ENCODE measurements at regions not wholly inside any gene's neighbourhood (a gene's known extent, or its start where the extent isn't known, plus 50 kb on each side); places are given as distances from the start of the nearest gene placed in this dataset.
A peak's percentile ranks its signal among the peaks of the same experiment; 100 is the strongest.
"Not testable (repeated sequence)": the region's sequence is repeated elsewhere in the genome, so short reads cannot be mapped to it uniquely, and the experiment has no call there.

- no peak for ATAC-seq (replicated peaks in 6 of 8)
Observed at GRCh38 chr2:2793514-2793913, 462.4 kb upstream of the MYT1L start.

GRCh38 chr2:2791606-2792005 is 460.5 kb upstream of the MYT1L start:
- 23 to 95% (median 82%) methylated on average over 4 to 8 of the region's 15 CpGs; no CpG with 5 or more reads in 4 of the 10 experiments for WGBS, 10 experiments
- in situ Hi-C loops (cut with MboI; ENCODE audit: low pct_unique_long_range_greater_than_20kb in 2 of 9, low sequenced_read_pairs in 9 of 9, unreplicated experiment in 9 of 9), result no loop called here
- no peak for ATAC-seq (replicated peaks in 6 of 8)

More at GRCh38 chr2:2793514-2793913, 462.4 kb upstream of the MYT1L start:
- no peak overlapping the region for H3K4me3 ChIP-seq
- WGBS, 10 experiments, result 26 to 100% (median 88%) methylated on average over 1 to 17 of the region's 17 CpGs
- in situ Hi-C loops (cut with MboI; ENCODE audit: low pct_unique_long_range_greater_than_20kb in 2 of 9, low sequenced_read_pairs in 9 of 9, unreplicated experiment in 9 of 9), result no loop called here
- peaks cover 3 to 5% of the 10 kb centered on the region in 2 donors for H3K4me1 ChIP-seq (replicated peaks in 1 of 2)
- H3K27ac ChIP-seq, result no peak overlapping the region

GRCh38 chr2:2791031-2791430 is 460.0 kb upstream of the MYT1L start:
- WGBS, 10 experiments, result 35 to 100% (median 86%) methylated on average over 1 to 5 of the region's 11 CpGs; no CpG with 5 or more reads in 2 of the 10 experiments
- ATAC-seq (replicated peaks in 6 of 8), result no peak
- H3K4me3 ChIP-seq, result no peak overlapping the region
- H3K27ac ChIP-seq, result no peak overlapping the region
- peaks cover 12 to 13% of the 10 kb centered on the region in 2 donors for H3K4me1 ChIP-seq (replicated peaks in 1 of 2)
- in situ Hi-C loops (cut with MboI; ENCODE audit: low pct_unique_long_range_greater_than_20kb in 2 of 9, low sequenced_read_pairs in 9 of 9, unreplicated experiment in 9 of 9), result no loop called here

More at GRCh38 chr2:2791606-2792005, 460.5 kb upstream of the MYT1L start:
- no peak overlapping the region for H3K27ac ChIP-seq
- peaks cover 12 to 13% of the 10 kb centered on the region in 2 donors for H3K4me1 ChIP-seq (replicated peaks in 1 of 2)
- H3K4me3 ChIP-seq, result no peak overlapping the region

- Histone ChIP-seq H3K4me1 (replicated peaks in 1 of 2) (peaks cover 12 to 13% of the 10 kb centered on the region in 2 donors), H3K27ac (no peak overlapping the region), H3K4me3 (no peak overlapping the region)
- WGBS, 10 experiments, result 0 to 60% (median 0%) methylated on average over 1 to 3 of the region's 3 CpGs; no CpG with 5 or more reads in 5 of the 10 experiments
- ATAC-seq (replicated peaks in 6 of 8), result peak in 5 of 8 experiments; percentile 56 to 80 (median 69)
- in situ Hi-C loops (cut with MboI; ENCODE audit: low pct_unique_long_range_greater_than_20kb in 2 of 9, low sequenced_read_pairs in 9 of 9, unreplicated experiment in 9 of 9), result no loop called here
Observed at GRCh38 chr2:2788076-2788475, 457.0 kb upstream of the MYT1L start.

GRCh38 chr2:2787301-2787907 is 456.3 kb upstream of the MYT1L start:
- Histone ChIP-seq H3K4me1 (replicated peaks in 1 of 2) (peaks cover 13% of the 10 kb centered on the region in 2 donors), H3K27ac (no peak overlapping the region), H3K4me3 (no peak overlapping the region)
- WGBS, 10 experiments, result 0 to 100% (median 74%) methylated on average over 1 to 8 of the region's 19 CpGs; no CpG with 5 or more reads in 4 of the 10 experiments
- ATAC-seq (replicated peaks in 6 of 8), result peak in 2 of 8 experiments; percentile 24 to 52
- in situ Hi-C loops (cut with MboI; ENCODE audit: low pct_unique_long_range_greater_than_20kb in 2 of 9, low sequenced_read_pairs in 9 of 9, unreplicated experiment in 9 of 9), result no loop called here

- in situ Hi-C loops (cut with MboI; ENCODE audit: low pct_unique_long_range_greater_than_20kb in 2 of 9, low sequenced_read_pairs in 9 of 9, unreplicated experiment in 9 of 9), result no loop called here
- no peak overlapping the region for H3K4me3 ChIP-seq
- peak in 4 of 8 experiments; percentile 31 to 39 (median 33) for ATAC-seq (replicated peaks in 6 of 8)
- H3K27ac ChIP-seq, result no peak overlapping the region
- 0 to 100% (median 64%) methylated on average over 1 to 9 of the region's 9 CpGs; no CpG with 5 or more reads in 2 of the 10 experiments for WGBS, 10 experiments
- peaks cover 0 to 6% of the 10 kb centered on the region in 2 donors for H3K4me1 ChIP-seq (replicated peaks in 1 of 2)
Observed at GRCh38 chr2:2782007-2782406, 450.9 kb upstream of the MYT1L start.

- no peak for ATAC-seq (replicated peaks in 6 of 8)
Observed at GRCh38 chr2:2779727-2780126, 448.7 kb upstream of the MYT1L start.

GRCh38 chr2:2777876-2778275 is 446.8 kb upstream of the MYT1L start:
- 0 to 100% (median 83%) methylated on average over 1 to 2 of the region's 2 CpGs; no CpG with 5 or more reads in 5 of the 10 experiments for WGBS, 10 experiments
- Histone ChIP-seq H3K4me1 (replicated peaks in 1 of 2) (peaks cover 2 to 28% of the 10 kb centered on the region in 2 donors), H3K4me3 (no peak overlapping the region), H3K27ac (no peak overlapping the region)
- no peak for ATAC-seq (replicated peaks in 6 of 8)
- in situ Hi-C loops (cut with MboI; ENCODE audit: low pct_unique_long_range_greater_than_20kb in 2 of 9, low sequenced_read_pairs in 9 of 9, unreplicated experiment in 9 of 9), result no loop called here

More at GRCh38 chr2:2779727-2780126, 448.7 kb upstream of the MYT1L start:
- H3K4me3 ChIP-seq, result no peak overlapping the region
- 0 to 83% (median 31%) methylated on average over 1 to 3 of the region's 3 CpGs; no CpG with 5 or more reads in 4 of the 10 experiments for WGBS, 10 experiments
- in situ Hi-C loops (cut with MboI; ENCODE audit: low pct_unique_long_range_greater_than_20kb in 2 of 9, low sequenced_read_pairs in 9 of 9, unreplicated experiment in 9 of 9), result no loop called here
- H3K4me1 ChIP-seq (replicated peaks in 1 of 2), result peaks cover 2 to 20% of the 10 kb centered on the region in 2 donors
- H3K27ac ChIP-seq, result no peak overlapping the region

- 0 to 100% (median 50%) methylated on average over 1 to 2 of the region's 2 CpGs; no CpG with 5 or more reads in 3 of the 10 experiments for WGBS, 10 experiments
- Histone ChIP-seq H3K4me3 (no peak overlapping the region), H3K4me1 (replicated peaks in 1 of 2) (peaks cover 2 to 25% of the 10 kb centered on the region in 2 donors), H3K27ac (no peak overlapping the region)
- in situ Hi-C loops (cut with MboI; ENCODE audit: low pct_unique_long_range_greater_than_20kb in 2 of 9, low sequenced_read_pairs in 9 of 9, unreplicated experiment in 9 of 9), result no loop called here
- no peak for ATAC-seq (replicated peaks in 6 of 8)
Observed at GRCh38 chr2:2777213-2777612, 446.1 kb upstream of the MYT1L start.

- ATAC-seq (replicated peaks in 6 of 8), result peak in 5 of 8 experiments; percentile 96 to 98 (median 97)
- H3K4me1 ChIP-seq (replicated peaks in 1 of 2), result peaks cover 6 to 21% of the 10 kb centered on the region in 2 donors
- H3K27ac ChIP-seq, result no peak overlapping the region
- in situ Hi-C loops (cut with MboI; ENCODE audit: low pct_unique_long_range_greater_than_20kb in 2 of 9, low sequenced_read_pairs in 9 of 9, unreplicated experiment in 9 of 9), result no loop called here
- 0 to 17% (median 0%) methylated on average over 1 to 2 of the region's 2 CpGs; no CpG with 5 or more reads in 7 of the 10 experiments for WGBS, 10 experiments
- no peak overlapping the region for H3K4me3 ChIP-seq
Observed at GRCh38 chr2:2775018-2775417, 443.9 kb upstream of the MYT1L start.

- Histone ChIP-seq H3K27ac (no peak overlapping the region), H3K4me3 (no peak overlapping the region), H3K4me1 (replicated peaks in 1 of 2) (peaks cover 16 to 27% of the 10 kb centered on the region in 2 donors)
- in situ Hi-C loops (cut with MboI; ENCODE audit: low pct_unique_long_range_greater_than_20kb in 2 of 9, low sequenced_read_pairs in 9 of 9, unreplicated experiment in 9 of 9), result no loop called here
- no peak for ATAC-seq (replicated peaks in 6 of 8)
- 0 to 100% (median 81%) methylated on average over 1 to 8 of the region's 8 CpGs; no CpG with 5 or more reads in 4 of the 10 experiments for WGBS, 10 experiments
Observed at GRCh38 chr2:2773692-2774091, 442.6 kb upstream of the MYT1L start.

GRCh38 chr2:2773080-2773479 is 442.0 kb upstream of the MYT1L start:
- H3K4me3 ChIP-seq; H3K27ac ChIP-seq; ATAC-seq (replicated peaks in 6 of 8); in situ Hi-C loops (cut with MboI; ENCODE audit: low pct_unique_long_range_greater_than_20kb in 2 of 9, low sequenced_read_pairs in 9 of 9, unreplicated experiment in 9 of 9): not testable (repeated sequence)
- peaks cover 16 to 27% of the 10 kb centered on the region in 2 donors for H3K4me1 ChIP-seq (replicated peaks in 1 of 2)
- 24 to 90% (median 63%) methylated on average over 2 to 7 of the region's 11 CpGs; no CpG with 5 or more reads in 2 of the 10 experiments for WGBS, 10 experiments

- Histone ChIP-seq H3K27ac (no peak overlapping the region), H3K4me3 (no peak overlapping the region), H3K4me1 (replicated peaks in 1 of 2) (peaks cover 16 to 27% of the 10 kb centered on the region in 2 donors)
- 23 to 88% (median 67%) methylated on average over 1 to 10 of the region's 18 CpGs; no CpG with 5 or more reads in 2 of the 10 experiments for WGBS, 10 experiments
- no peak for ATAC-seq (replicated peaks in 6 of 8)
- in situ Hi-C loops (cut with MboI; ENCODE audit: low pct_unique_long_range_greater_than_20kb in 2 of 9, low sequenced_read_pairs in 9 of 9, unreplicated experiment in 9 of 9), result no loop called here
Observed at GRCh38 chr2:2771721-2772411, 440.8 kb upstream of the MYT1L start.
